ENCODE measurements at regions not wholly inside any gene's neighbourhood (a gene's known extent, or its start where the extent isn't known, plus 50 kb on each side); places are given as distances from the start of the nearest gene placed in this dataset.

GRCh38 chr2:16124881-16125613 lies 184.7 kb downstream of the MYCN start:
- TF ChIP-seq CTCF (IDR thresholded peaks at IDR 0.05) (no peak), EP300 (IDR thresholded peaks at IDR 0.05) (no peak), POLR2A (IDR thresholded peaks at IDR 0.05) (no peak), POLR2AphosphoS5 (IDR thresholded peaks at IDR 0.05) (no peak)

All from sigmoid colon (tissue), 4 donors.